Keratinocyte (primary cell): ENCODE measurements at regions not wholly inside any gene's neighbourhood (a gene's known extent, or its start where the extent isn't known, plus 50 kb on each side); places are given as distances from the start of the nearest gene placed in this dataset.

ENCODE experiments used
- DNase-seq: peaks from one replicate; pipeline ENCODE4 v3.0.0-alpha.2; 2011; ENCODE audit warnings: low read depth, missing footprints, low spot score
- FAIRE-seq: peaks from 2 replicates; lab custom pipeline; 2011; peaks lifted over from hg19 to GRCh38; lab: Jason Lieb, UNC
- H2AFZ ChIP-seq: 2 replicates; pipeline ENCODE4 v1.6.0; 2012; ENCODE audit warnings: low read length, control low read depth, inconsistent platforms; ENCODE audit not compliant: control insufficient read depth
- H3K27ac ChIP-seq: 2 replicates; pipeline ENCODE4 v1.5.1; 2011; ENCODE audit warnings: low read length; ENCODE audit not compliant: control insufficient read depth, insufficient read depth
- H3K27me3 ChIP-seq: 3 replicates; pipeline ENCODE4 v1.6.0; 2011; ENCODE audit warnings: low read length; ENCODE audit not compliant: control insufficient read depth, insufficient read depth; ENCODE audit errors: extremely low read depth
- H3K36me3 ChIP-seq, 2 experiments: 2 replicates in 1 of 2; 3 replicates in 1 of 2; pipeline ENCODE4 v1.5.1; 2011; ENCODE audit warnings: low read length in 2 of 2, mild to moderate bottlenecking in 1 of 2; ENCODE audit not compliant: control insufficient read depth in 2 of 2, insufficient read depth in 2 of 2; ENCODE audit errors: extremely low read depth in 1 of 2
- H3K4me1 ChIP-seq: 3 replicates; pipeline ENCODE4 v1.5.1; 2011; ENCODE audit warnings: low read length; ENCODE audit not compliant: control insufficient read depth, insufficient read depth; ENCODE audit errors: extremely low read depth
- H3K4me2 ChIP-seq: 3 replicates; pipeline ENCODE4 v1.6.0; 2011; ENCODE audit warnings: low read depth, low read length; ENCODE audit not compliant: control insufficient read depth, insufficient read depth; ENCODE audit errors: extremely low read depth
- H3K4me3 ChIP-seq, 3 experiments: fragments of 200-600 bp in 1 of 3; sonication (generic) in 1 of 3; 2 replicates in 2 of 3; 3 replicates in 1 of 3; pipeline ENCODE4 v1.5.1; 2011 to 2016; ENCODE audit warnings: low read length in 3 of 3, mild to moderate bottlenecking in 3 of 3, control low read depth in 2 of 3, inconsistent platforms in 1 of 3, low read depth in 1 of 3, mixed read lengths in 1 of 3, mixed run types in 1 of 3, moderate library complexity in 1 of 3; ENCODE audit not compliant: control insufficient read depth in 2 of 3, insufficient read depth in 2 of 3; ENCODE audit errors: extremely low read depth in 1 of 3
- H3K79me2 ChIP-seq: 2 replicates; pipeline ENCODE4 v1.6.0; 2012; ENCODE audit warnings: low read length; ENCODE audit not compliant: control insufficient read depth, insufficient read depth
- H3K9ac ChIP-seq: 3 replicates; pipeline ENCODE4 v1.6.0; 2011; ENCODE audit warnings: low read length; ENCODE audit not compliant: control insufficient read depth, insufficient read depth; ENCODE audit errors: extremely low read depth
- H3K9me1 ChIP-seq: 3 replicates; pipeline ENCODE4 v1.6.0; 2011; ENCODE audit warnings: low read length; ENCODE audit not compliant: control insufficient read depth, insufficient read depth; ENCODE audit errors: extremely low read depth
- H3K9me3 ChIP-seq: 2 replicates; pipeline ENCODE4 v1.5.1; 2012; ENCODE audit warnings: low read depth, low read length; ENCODE audit not compliant: control insufficient read depth
- H4K20me1 ChIP-seq: 3 replicates; pipeline ENCODE4 v1.6.0; 2011; ENCODE audit warnings: low read length; ENCODE audit not compliant: control insufficient read depth, insufficient read depth; ENCODE audit errors: extremely low read depth
- EZH2 ChIP-seq: IDR thresholded peaks from one replicate; pipeline ENCODE4 v1.6.1; 2012; ENCODE audit warnings: inconsistent platforms, mild to moderate bottlenecking, low read length, moderate library complexity
- dilution Hi-C: fragments of 300-500 bp; cut with MboI; formaldehyde crosslinking; loops from one replicate; pipeline ENCODE4 v1.7.0; 2020; ENCODE audit warnings: low sequenced_read_pairs; ENCODE audit not compliant: extremely low pct_ligation_motif_present
- TF ChIP-seq, protein P1 (sequence below), 3 experiments: IDR thresholded peaks in 1 of 3; conservative IDR thresholded peaks in 1 of 3; optimal IDR thresholded peaks in 1 of 3; 2 replicates in 2 of 3; 3 replicates in 1 of 3; pipeline versions ENCODE3 to v1.5.1; 2011; ENCODE audit warnings: low read length in 3 of 3, mild to moderate bottlenecking in 3 of 3, moderate library complexity in 2 of 3, control low read depth in 1 of 3, inconsistent platforms in 1 of 3; ENCODE audit not compliant: insufficient read depth in 2 of 3; ENCODE audit errors: extremely low read depth in 1 of 3

DNA sequence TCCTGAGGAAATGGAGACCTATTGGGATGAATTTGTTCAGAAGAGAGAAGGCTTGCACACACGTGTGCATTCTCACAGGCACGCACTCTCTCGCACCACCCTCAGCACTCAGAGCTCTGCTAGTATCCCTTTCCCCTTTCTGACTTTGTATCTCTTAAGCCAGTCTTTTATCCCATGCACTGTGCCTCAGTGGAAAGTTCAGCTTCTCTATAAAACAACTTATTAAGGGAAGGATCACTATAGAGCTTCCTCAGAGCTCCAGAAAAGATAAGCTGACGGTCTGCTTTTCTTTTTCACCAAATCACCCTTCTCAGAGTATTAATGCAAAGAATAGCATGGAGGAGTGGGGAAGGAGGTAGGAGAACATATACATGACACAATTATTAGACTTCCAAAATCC is 207.8 kb downstream of the ENC1 start:
- no peaks in the 10 kb centered on the region for H3K27me3 ChIP-seq
- TF ChIP-seq, protein P1, sequence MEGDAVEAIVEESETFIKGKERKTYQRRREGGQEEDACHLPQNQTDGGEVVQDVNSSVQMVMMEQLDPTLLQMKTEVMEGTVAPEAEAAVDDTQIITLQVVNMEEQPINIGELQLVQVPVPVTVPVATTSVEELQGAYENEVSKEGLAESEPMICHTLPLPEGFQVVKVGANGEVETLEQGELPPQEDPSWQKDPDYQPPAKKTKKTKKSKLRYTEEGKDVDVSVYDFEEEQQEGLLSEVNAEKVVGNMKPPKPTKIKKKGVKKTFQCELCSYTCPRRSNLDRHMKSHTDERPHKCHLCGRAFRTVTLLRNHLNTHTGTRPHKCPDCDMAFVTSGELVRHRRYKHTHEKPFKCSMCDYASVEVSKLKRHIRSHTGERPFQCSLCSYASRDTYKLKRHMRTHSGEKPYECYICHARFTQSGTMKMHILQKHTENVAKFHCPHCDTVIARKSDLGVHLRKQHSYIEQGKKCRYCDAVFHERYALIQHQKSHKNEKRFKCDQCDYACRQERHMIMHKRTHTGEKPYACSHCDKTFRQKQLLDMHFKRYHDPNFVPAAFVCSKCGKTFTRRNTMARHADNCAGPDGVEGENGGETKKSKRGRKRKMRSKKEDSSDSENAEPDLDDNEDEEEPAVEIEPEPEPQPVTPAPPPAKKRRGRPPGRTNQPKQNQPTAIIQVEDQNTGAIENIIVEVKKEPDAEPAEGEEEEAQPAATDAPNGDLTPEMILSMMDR (optimal IDR thresholded peaks at IDR 0.05 in 1 of 3, IDR thresholded peaks at IDR 0.05 in 1 of 3, conservative IDR thresholded peaks at IDR 0.05 in 1 of 3; ENCODE audit: extremely low read depth in 1 of 3, insufficient read depth in 2 of 3, low read length in 3 of 3), result no peak
- no peak for TF ChIP-seq EZH2
- H3K9me1 ChIP-seq, result no peaks in the 10 kb centered on the region
- H3K4me1 ChIP-seq, result peaks cover 29% of the 10 kb centered on the region
- H3K4me2 ChIP-seq, result peak overlapping the region; percentile 67
- no peaks in the 10 kb centered on the region for H3K9me3 ChIP-seq
- H3K27ac ChIP-seq, result peak overlapping the region; percentile 70
- dilution Hi-C loops, result no loop called here
- no peaks in the 10 kb centered on the region for H3K79me2 ChIP-seq
- no peaks in the 10 kb centered on the region for H4K20me1 ChIP-seq
- FAIRE-seq, result no peak
- H3K9ac ChIP-seq, result no peak overlapping the region
- no peak overlapping the region for H3K4me3 ChIP-seq
- DNase-seq, result no peak
- H2AFZ ChIP-seq, result no peak overlapping the region
- H3K36me3 ChIP-seq, result no peaks in the 10 kb centered on the region

DNA sequence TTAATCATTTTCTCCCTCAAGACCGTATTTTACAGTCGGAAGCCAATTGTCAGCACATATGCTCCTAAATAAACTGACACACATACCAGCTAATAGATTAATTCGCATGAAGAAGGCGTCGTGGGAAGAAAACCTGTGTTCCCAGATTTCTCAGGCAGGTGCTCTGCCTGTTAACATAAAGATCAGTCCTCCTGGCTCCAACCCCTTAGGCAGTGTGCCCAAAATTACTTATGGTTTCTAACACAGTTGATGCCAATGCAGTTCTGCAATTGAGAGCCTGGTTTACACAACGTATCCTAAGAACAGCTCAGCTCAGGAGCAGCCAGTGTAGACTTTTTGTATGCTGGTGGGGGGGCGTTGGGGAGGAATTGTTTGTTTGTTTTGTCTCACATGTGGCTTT is 208.3 kb downstream of the ENC1 start:
- Histone ChIP-seq H3K4me1 (peaks cover 29% of the 10 kb centered on the region), H3K4me3 (no peak overlapping the region), H3K9me1 (no peaks in the 10 kb centered on the region), H3K27ac (no peak overlapping the region), H4K20me1 (no peaks in the 10 kb centered on the region), H3K9me3 (no peaks in the 10 kb centered on the region), H3K79me2 (no peaks in the 10 kb centered on the region), H3K4me2 (peak overlapping the region; percentile 39), H3K36me3 (no peaks in the 10 kb centered on the region), H3K9ac (no peak overlapping the region), H2AFZ (no peak overlapping the region), H3K27me3 (no peaks in the 10 kb centered on the region)
- TF ChIP-seq, protein P1 (optimal IDR thresholded peaks at IDR 0.05 in 1 of 3, IDR thresholded peaks at IDR 0.05 in 1 of 3, conservative IDR thresholded peaks at IDR 0.05 in 1 of 3; ENCODE audit: extremely low read depth in 1 of 3, insufficient read depth in 2 of 3, low read length in 3 of 3), result no peak
- TF ChIP-seq EZH2, result no peak
- dilution Hi-C loops, result no loop called here
- no peak for DNase-seq
- no peak for FAIRE-seq
